ENCODE measurements at regions not wholly inside any gene's neighbourhood (a gene's known extent, or its start where the extent isn't known, plus 50 kb on each side); places are given as distances from the start of the nearest gene placed in this dataset.

DNA sequence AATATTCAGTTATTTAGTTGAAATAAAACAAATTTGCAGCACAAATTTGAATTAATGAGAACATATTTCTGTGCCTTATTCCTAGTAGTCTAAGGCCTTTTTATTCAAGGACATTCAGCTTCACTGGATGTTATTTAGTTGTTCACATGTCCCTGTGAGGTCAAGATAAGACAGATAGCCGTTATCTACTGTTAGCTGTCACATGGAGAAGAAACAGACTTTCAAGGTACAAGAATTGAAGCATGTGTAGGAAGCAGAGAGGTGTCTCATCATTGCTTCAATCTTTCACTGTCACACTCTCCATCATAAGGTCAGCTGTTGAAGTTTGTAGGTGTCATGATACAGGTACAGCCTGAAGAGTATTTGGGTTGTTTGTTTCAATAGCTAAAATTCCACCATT, 112.9 kb upstream of the JAG1 start:
- TF ChIP-seq, protein P1, sequence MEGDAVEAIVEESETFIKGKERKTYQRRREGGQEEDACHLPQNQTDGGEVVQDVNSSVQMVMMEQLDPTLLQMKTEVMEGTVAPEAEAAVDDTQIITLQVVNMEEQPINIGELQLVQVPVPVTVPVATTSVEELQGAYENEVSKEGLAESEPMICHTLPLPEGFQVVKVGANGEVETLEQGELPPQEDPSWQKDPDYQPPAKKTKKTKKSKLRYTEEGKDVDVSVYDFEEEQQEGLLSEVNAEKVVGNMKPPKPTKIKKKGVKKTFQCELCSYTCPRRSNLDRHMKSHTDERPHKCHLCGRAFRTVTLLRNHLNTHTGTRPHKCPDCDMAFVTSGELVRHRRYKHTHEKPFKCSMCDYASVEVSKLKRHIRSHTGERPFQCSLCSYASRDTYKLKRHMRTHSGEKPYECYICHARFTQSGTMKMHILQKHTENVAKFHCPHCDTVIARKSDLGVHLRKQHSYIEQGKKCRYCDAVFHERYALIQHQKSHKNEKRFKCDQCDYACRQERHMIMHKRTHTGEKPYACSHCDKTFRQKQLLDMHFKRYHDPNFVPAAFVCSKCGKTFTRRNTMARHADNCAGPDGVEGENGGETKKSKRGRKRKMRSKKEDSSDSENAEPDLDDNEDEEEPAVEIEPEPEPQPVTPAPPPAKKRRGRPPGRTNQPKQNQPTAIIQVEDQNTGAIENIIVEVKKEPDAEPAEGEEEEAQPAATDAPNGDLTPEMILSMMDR (IDR thresholded peaks at IDR 0.05), result no peak
- peaks cover 3% of the 10 kb centered on the region for H3K9me3 Mint-ChIP-seq (ENCODE audit: low read depth)
- peaks cover 8% of the 10 kb centered on the region for H3K4me1 Mint-ChIP-seq (ENCODE audit: low read depth)
- DNase-seq (ENCODE audit: low spot score), result no peak
- H3K4me3 Mint-ChIP-seq (ENCODE audit: unreplicated experiment), result no peak overlapping the region
- H3K27ac Mint-ChIP-seq (ENCODE audit: unreplicated experiment), result no peak overlapping the region
- no peaks in the 10 kb centered on the region for H3K36me3 Mint-ChIP-seq (ENCODE audit: low read depth)
- H3K27me3 Mint-ChIP-seq (ENCODE audit: low read depth), result no peaks in the 10 kb centered on the region

DNA sequence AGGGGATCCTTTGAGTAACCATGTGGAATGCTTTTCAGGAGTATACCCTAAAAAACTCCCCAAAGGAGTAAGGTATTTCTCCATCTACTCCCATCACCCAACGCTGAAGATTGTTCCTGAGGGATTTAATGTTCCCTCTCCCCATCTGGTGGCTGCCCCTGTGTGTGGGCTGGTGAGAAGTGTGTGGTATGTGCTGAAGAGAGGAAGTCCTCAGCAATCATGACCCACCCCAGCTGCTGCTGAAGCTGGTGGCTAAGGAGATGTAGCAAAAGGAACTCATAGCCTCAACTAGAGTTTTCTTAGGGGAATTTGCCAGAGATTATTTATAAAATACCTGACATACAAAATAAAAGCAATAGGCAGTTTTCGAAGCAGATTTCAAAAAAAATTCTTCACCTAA, 114.3 kb upstream of the JAG1 start:
- no peaks in the 10 kb centered on the region for H3K27me3 Mint-ChIP-seq (ENCODE audit: low read depth)
- TF ChIP-seq, protein P1 (IDR thresholded peaks at IDR 0.05), result no peak
- no peak for DNase-seq (ENCODE audit: low spot score)
- peaks cover 22% of the 10 kb centered on the region for H3K4me1 Mint-ChIP-seq (ENCODE audit: low read depth)
- peaks cover 3% of the 10 kb centered on the region for H3K9me3 Mint-ChIP-seq (ENCODE audit: low read depth)
- H3K36me3 Mint-ChIP-seq (ENCODE audit: low read depth), result no peaks in the 10 kb centered on the region
- H3K27ac Mint-ChIP-seq (ENCODE audit: unreplicated experiment), result no peak overlapping the region
- no peak overlapping the region for H3K4me3 Mint-ChIP-seq (ENCODE audit: unreplicated experiment)

- no peak overlapping the region for H3K4me3 Mint-ChIP-seq (ENCODE audit: unreplicated experiment)
- H3K36me3 Mint-ChIP-seq (ENCODE audit: low read depth), result no peaks in the 10 kb centered on the region
- H3K9me3 Mint-ChIP-seq (ENCODE audit: low read depth), result peaks cover 3% of the 10 kb centered on the region
- no peak for DNase-seq (ENCODE audit: low spot score)
- no peaks in the 10 kb centered on the region for H3K27me3 Mint-ChIP-seq (ENCODE audit: low read depth)
- TF ChIP-seq, protein P1 (IDR thresholded peaks at IDR 0.05), result no peak
- no peak overlapping the region for H3K27ac Mint-ChIP-seq (ENCODE audit: unreplicated experiment)
- peaks cover 22% of the 10 kb centered on the region for H3K4me1 Mint-ChIP-seq (ENCODE audit: low read depth)
These were observed 115.1 kb upstream of the JAG1 start for GRCh38 chr20:10788877-10789276.

DNA sequence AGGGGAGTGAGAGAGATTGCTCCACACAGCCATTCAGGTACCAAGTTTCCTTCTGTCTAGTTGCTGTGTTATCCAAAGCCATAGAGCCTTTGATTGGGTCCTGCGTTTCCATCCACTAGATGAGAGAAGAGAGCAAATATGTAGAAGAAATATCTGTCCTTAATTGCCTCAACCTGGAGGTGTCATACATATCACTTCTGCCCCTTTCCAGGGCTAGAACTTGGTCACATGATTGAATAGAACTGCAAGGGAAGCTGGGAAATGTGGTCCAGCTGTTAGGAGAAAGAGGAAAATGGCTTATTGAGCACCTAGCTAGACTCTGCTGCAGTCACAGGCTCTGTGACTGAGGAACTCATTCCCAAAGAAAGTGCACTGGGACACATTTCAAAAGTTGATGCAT, 115.6 kb upstream of the JAG1 start:
- no peak for DNase-seq (ENCODE audit: low spot score)
- H3K9me3 Mint-ChIP-seq (ENCODE audit: low read depth), result peaks cover 3% of the 10 kb centered on the region
- H3K27ac Mint-ChIP-seq (ENCODE audit: unreplicated experiment), result no peak overlapping the region
- H3K4me3 Mint-ChIP-seq (ENCODE audit: unreplicated experiment), result no peak overlapping the region
- TF ChIP-seq, protein P1 (IDR thresholded peaks at IDR 0.05), result no peak
- H3K4me1 Mint-ChIP-seq (ENCODE audit: low read depth), result peaks cover 20% of the 10 kb centered on the region
- no peaks in the 10 kb centered on the region for H3K27me3 Mint-ChIP-seq (ENCODE audit: low read depth)
- H3K36me3 Mint-ChIP-seq (ENCODE audit: low read depth), result no peaks in the 10 kb centered on the region

DNA sequence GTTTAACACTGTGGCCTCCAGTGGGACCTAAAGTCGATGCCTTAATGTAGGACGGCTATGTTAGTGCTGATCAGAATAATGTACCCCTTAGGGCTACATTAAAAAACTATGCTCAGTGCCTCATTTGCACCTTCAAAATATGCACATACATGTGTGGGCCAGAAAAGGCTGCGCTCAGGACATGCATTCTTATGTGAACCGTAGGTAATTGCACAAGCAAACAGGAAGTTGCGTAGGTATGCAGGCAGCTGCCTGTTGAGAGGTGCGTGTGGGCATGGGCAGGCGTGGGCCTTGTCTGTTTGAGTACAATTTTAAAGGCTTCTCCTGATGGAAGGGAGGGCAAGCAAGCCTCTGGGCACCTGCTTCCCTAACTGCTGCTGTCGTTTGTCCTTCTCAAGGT, 116.2 kb upstream of the JAG1 start:
- Mint-ChIP-seq H3K27me3 (ENCODE audit: low read depth) (no peaks in the 10 kb centered on the region), H3K27ac (ENCODE audit: unreplicated experiment) (no peak overlapping the region), H3K36me3 (ENCODE audit: low read depth) (no peaks in the 10 kb centered on the region), H3K4me3 (ENCODE audit: unreplicated experiment) (no peak overlapping the region), H3K4me1 (ENCODE audit: low read depth) (peaks cover 20% of the 10 kb centered on the region), H3K9me3 (ENCODE audit: low read depth) (peaks cover 3% of the 10 kb centered on the region)
- DNase-seq (ENCODE audit: low spot score), result no peak
- TF ChIP-seq, protein P1 (IDR thresholded peaks at IDR 0.05), result no peak
